VCaP (cell line): ENCODE measurements at regions not wholly inside any gene's neighbourhood (a gene's known extent, or its start where the extent isn't known, plus 50 kb on each side); places are given as distances from the start of the nearest gene placed in this dataset.

Source experiments
- H3K27ac ChIP-seq: fragments of 450-650 bp; 2 replicates; pipeline ENCODE4 v1.5.1; 2017
- CTCF ChIP-seq: fragments of 450-650 bp; conservative IDR thresholded peaks from 2 replicates; pipeline ENCODE4 v1.5.1; 2017; ENCODE audit warnings: mild to moderate bottlenecking, moderate library complexity

GRCh38 chr10:10613656-10614244 is 403.9 kb upstream of the CELF2 start:
- H3K27ac ChIP-seq, result no peak overlapping the region
- no peak for TF ChIP-seq CTCF

GRCh38 chr10:10617686-10618085 is 400.0 kb upstream of the CELF2 start:
- TF ChIP-seq CTCF, result no peak
- no peak overlapping the region for H3K27ac ChIP-seq

- TF ChIP-seq CTCF, result no peak
- no peak overlapping the region for H3K27ac ChIP-seq
These were observed 399.5 kb upstream of the CELF2 start for GRCh38 chr10:10618139-10618538.

GRCh38 chr10:10623958-10624566 is 393.6 kb upstream of the CELF2 start:
- no peak overlapping the region for H3K27ac ChIP-seq
- TF ChIP-seq CTCF, result no peak

- no peak for TF ChIP-seq CTCF
- no peak overlapping the region for H3K27ac ChIP-seq
These were observed 393.1 kb upstream of the CELF2 start for GRCh38 chr10:10624567-10624962.

- H3K27ac ChIP-seq, result no peak overlapping the region
- TF ChIP-seq CTCF, result no peak
These were observed 392.2 kb upstream of the CELF2 start for GRCh38 chr10:10625491-10625890.

GRCh38 chr10:10626734-10627133 is 390.9 kb upstream of the CELF2 start:
- no peak for TF ChIP-seq CTCF
- no peak overlapping the region for H3K27ac ChIP-seq
